Mucosa of descending colon (tissue), 3 donors: ENCODE measurements at regions not wholly inside any gene's neighbourhood (a gene's known extent, or its start where the extent isn't known, plus 50 kb on each side); places are given as distances from the start of the nearest gene placed in this dataset.
A peak's percentile ranks its signal among the peaks of the same experiment; 100 is the strongest.

Experiments
- ATAC-seq: fragments of 200-7000 bp; cut with Tn5 transposase; one replicate; pipeline ENCODE4 v1.9.1; 2020; ENCODE audit warnings: mild to moderate bottlenecking, moderate library complexity
- DNase-seq, 3 donors: peaks; one replicate each; pipeline ENCODE4 v3.0.0-alpha.2; 2020
- H3K36me3 ChIP-seq: fragments of 200-600 bp; one replicate; pipeline ENCODE4 v1.8.0; 2021; ENCODE audit warnings: low read depth, mild to moderate bottlenecking
- H3K4me1 ChIP-seq: fragments of 200-600 bp; one replicate; pipeline ENCODE4 v1.8.0; 2021; ENCODE audit warnings: low read depth, mild to moderate bottlenecking
- H3K4me3 ChIP-seq: fragments of 200-600 bp; one replicate; pipeline ENCODE4 v1.8.0; 2021; ENCODE audit warnings: mild to moderate bottlenecking
- H3K9me3 ChIP-seq: fragments of 200-600 bp; one replicate; pipeline ENCODE4 v1.8.0; 2021; ENCODE audit warnings: mild to moderate bottlenecking
- CTCF ChIP-seq: fragments of 200-600 bp; IDR thresholded peaks from one replicate; pipeline ENCODE4 v1.8.0; 2022; ENCODE audit warnings: antibody characterized with exemption, mild to moderate bottlenecking
- intact Hi-C, 2 donors: fragments of 100-400 bp; cut with DNase I in 1 of 2; cut with micrococcal nuclease in 1 of 2; formaldehyde crosslinking; loops; one replicate each; pipeline versions ENCODE4 v1.11.0 to v1.11.1; 2022; cut with DNase I, micrococcal nuclease
- donor health status: DM: no; HTN: no; CAD: no; lungs with moderate emphysema.
- donor health status: DM: no; HTN: no; CAD: no.
- donor health status: DM: no; HTN: yes; CAD: no.

GRCh38 chr21:43276811-43277210, 108.0 kb downstream of the CRYAA start:
- ATAC-seq (no peak), DNase-seq (peak in 1 of 3 donors; percentile 33)
- no peak for TF ChIP-seq CTCF
- H3K4me3 ChIP-seq: no peak overlapping the region
- intact Hi-C loops: no loop called here
- H3K4me1 ChIP-seq: peaks cover 5% of the 10 kb centered on the region
- no peaks in the 10 kb centered on the region for H3K36me3 ChIP-seq
- no peaks in the 10 kb centered on the region for H3K9me3 ChIP-seq

- no peak for ATAC-seq
- no peak for TF ChIP-seq CTCF
- DNase-seq: peak in 1 of 3 donors; percentile 24
- Histone ChIP-seq H3K4me1 (peaks cover 5% of the 10 kb centered on the region), H3K9me3 (no peaks in the 10 kb centered on the region), H3K36me3 (no peaks in the 10 kb centered on the region), H3K4me3 (no peak overlapping the region)
- intact Hi-C loops: no loop called here
These were observed 106.8 kb downstream of the CRYAA start for GRCh38 chr21:43275421-43276211.

GRCh38 chr21:43274946-43275310, 106.1 kb downstream of the CRYAA start:
- DNase-seq: no peak
- TF ChIP-seq CTCF: no peak
- Histone ChIP-seq H3K4me3 (no peak overlapping the region), H3K9me3 (no peaks in the 10 kb centered on the region), H3K36me3 (no peaks in the 10 kb centered on the region), H3K4me1 (peaks cover 5% of the 10 kb centered on the region)
- no peak for ATAC-seq
- intact Hi-C loops: no loop called here

GRCh38 chr21:43274022-43274945, 105.5 kb downstream of the CRYAA start:
- ATAC-seq (no peak), DNase-seq (peak in 1 of 3 donors; percentile 34)
- H3K9me3 ChIP-seq: no peaks in the 10 kb centered on the region
- no peak overlapping the region for H3K4me3 ChIP-seq
- no peaks in the 10 kb centered on the region for H3K36me3 ChIP-seq
- no peak for TF ChIP-seq CTCF
- intact Hi-C loops: no loop called here
- H3K4me1 ChIP-seq: peaks cover 5% of the 10 kb centered on the region

- ATAC-seq: no peak
- Histone ChIP-seq H3K4me1 (peaks cover 5% of the 10 kb centered on the region), H3K4me3 (no peak overlapping the region), H3K36me3 (no peaks in the 10 kb centered on the region), H3K9me3 (no peaks in the 10 kb centered on the region)
- DNase-seq: peak in 1 of 3 donors; percentile 26
- TF ChIP-seq CTCF: no peak
- intact Hi-C loops: no loop called here
These were observed 104.9 kb downstream of the CRYAA start for GRCh38 chr21:43273708-43274021.
